ENCODE measurements at regions not wholly inside any gene's neighbourhood (a gene's known extent, or its start where the extent isn't known, plus 50 kb on each side); places are given as distances from the start of the nearest gene placed in this dataset.

DNA sequence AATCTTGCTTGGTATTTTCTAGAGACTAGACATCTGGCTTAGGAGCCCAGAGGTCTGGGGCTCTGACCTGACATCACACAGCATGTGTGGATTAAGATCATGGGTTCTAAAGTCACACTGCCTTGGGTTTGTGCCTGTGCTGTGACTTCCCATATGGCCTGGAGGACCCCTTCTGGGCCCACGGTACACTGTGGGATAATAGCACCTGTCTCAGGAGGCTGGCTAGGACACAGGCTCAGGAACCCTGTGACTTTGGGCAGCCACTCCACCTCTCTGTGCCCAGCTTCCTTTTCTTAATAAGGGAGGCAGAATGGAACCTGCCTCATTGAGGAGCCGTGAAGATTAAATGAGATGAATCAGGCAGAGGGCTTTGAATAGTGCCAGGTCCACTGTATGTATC, 99.2 kb upstream of the B3GAT1 start (continued):
- TF ChIP-seq NR1H2 (CRISPR knock-in tag; IDR thresholded peaks at IDR 0.05) (no peak), RORB (CRISPR knock-in tag; IDR thresholded peaks at IDR 0.05) (no peak), FOXP1 (CRISPR knock-in tag; IDR thresholded peaks at IDR 0.05; ENCODE audit: borderline replicate concordance) (no peak), KAT7 (CRISPR knock-in tag; IDR thresholded peaks at IDR 0.05; ENCODE audit: borderline replicate concordance) (no peak), ZNF671 (CRISPR knock-in tag; IDR thresholded peaks at IDR 0.05) (no peak), NFYB (CRISPR knock-in tag; conservative IDR thresholded peaks at IDR 0.05; ENCODE audit: low read depth) (no peak)
- TF ChIP-seq, protein P1, sequence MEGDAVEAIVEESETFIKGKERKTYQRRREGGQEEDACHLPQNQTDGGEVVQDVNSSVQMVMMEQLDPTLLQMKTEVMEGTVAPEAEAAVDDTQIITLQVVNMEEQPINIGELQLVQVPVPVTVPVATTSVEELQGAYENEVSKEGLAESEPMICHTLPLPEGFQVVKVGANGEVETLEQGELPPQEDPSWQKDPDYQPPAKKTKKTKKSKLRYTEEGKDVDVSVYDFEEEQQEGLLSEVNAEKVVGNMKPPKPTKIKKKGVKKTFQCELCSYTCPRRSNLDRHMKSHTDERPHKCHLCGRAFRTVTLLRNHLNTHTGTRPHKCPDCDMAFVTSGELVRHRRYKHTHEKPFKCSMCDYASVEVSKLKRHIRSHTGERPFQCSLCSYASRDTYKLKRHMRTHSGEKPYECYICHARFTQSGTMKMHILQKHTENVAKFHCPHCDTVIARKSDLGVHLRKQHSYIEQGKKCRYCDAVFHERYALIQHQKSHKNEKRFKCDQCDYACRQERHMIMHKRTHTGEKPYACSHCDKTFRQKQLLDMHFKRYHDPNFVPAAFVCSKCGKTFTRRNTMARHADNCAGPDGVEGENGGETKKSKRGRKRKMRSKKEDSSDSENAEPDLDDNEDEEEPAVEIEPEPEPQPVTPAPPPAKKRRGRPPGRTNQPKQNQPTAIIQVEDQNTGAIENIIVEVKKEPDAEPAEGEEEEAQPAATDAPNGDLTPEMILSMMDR (IDR thresholded peaks at IDR 0.05): no peak
- TF ChIP-seq, protein P2, sequence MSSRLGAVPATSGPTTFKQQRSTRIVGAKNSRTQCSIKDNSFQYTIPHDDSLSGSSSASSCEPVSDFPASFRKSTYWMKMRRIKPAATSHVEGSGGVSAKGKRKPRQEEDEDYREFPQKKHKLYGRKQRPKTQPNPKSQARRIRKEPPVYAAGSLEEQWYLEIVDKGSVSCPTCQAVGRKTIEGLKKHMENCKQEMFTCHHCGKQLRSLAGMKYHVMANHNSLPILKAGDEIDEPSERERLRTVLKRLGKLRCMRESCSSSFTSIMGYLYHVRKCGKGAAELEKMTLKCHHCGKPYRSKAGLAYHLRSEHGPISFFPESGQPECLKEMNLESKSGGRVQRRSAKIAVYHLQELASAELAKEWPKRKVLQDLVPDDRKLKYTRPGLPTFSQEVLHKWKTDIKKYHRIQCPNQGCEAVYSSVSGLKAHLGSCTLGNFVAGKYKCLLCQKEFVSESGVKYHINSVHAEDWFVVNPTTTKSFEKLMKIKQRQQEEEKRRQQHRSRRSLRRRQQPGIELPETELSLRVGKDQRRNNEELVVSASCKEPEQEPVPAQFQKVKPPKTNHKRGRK (CRISPR knock-in tag; IDR thresholded peaks at IDR 0.05; ENCODE audit: borderline replicate concordance): no peak
- TF ChIP-seq, protein P3, sequence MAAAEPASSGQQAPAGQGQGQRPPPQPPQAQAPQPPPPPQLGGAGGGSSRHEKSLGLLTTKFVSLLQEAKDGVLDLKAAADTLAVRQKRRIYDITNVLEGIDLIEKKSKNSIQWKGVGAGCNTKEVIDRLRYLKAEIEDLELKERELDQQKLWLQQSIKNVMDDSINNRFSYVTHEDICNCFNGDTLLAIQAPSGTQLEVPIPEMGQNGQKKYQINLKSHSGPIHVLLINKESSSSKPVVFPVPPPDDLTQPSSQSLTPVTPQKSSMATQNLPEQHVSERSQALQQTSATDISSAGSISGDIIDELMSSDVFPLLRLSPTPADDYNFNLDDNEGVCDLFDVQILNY (CRISPR knock-in tag; IDR thresholded peaks at IDR 0.05): no peak
- TF ChIP-seq, protein P4, sequence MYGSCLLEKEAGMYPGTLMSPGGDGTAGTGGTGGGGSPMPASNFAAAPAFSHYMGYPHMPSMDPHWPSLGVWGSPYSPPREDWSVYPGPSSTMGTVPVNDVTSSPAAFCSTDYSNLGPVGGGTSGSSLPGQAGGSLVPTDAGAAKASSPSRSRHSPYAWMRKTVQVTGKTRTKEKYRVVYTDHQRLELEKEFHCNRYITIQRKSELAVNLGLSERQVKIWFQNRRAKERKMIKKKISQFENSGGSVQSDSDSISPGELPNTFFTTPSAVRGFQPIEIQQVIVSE (CRISPR knock-in tag; IDR thresholded peaks at IDR 0.05; ENCODE audit: borderline replicate concordance): no peak
- TF ChIP-seq, protein P5, sequence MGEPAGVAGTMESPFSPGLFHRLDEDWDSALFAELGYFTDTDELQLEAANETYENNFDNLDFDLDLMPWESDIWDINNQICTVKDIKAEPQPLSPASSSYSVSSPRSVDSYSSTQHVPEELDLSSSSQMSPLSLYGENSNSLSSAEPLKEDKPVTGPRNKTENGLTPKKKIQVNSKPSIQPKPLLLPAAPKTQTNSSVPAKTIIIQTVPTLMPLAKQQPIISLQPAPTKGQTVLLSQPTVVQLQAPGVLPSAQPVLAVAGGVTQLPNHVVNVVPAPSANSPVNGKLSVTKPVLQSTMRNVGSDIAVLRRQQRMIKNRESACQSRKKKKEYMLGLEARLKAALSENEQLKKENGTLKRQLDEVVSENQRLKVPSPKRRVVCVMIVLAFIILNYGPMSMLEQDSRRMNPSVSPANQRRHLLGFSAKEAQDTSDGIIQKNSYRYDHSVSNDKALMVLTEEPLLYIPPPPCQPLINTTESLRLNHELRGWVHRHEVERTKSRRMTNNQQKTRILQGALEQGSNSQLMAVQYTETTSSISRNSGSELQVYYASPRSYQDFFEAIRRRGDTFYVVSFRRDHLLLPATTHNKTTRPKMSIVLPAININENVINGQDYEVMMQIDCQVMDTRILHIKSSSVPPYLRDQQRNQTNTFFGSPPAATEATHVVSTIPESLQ (CRISPR knock-in tag; IDR thresholded peaks at IDR 0.05): no peak

DNA sequence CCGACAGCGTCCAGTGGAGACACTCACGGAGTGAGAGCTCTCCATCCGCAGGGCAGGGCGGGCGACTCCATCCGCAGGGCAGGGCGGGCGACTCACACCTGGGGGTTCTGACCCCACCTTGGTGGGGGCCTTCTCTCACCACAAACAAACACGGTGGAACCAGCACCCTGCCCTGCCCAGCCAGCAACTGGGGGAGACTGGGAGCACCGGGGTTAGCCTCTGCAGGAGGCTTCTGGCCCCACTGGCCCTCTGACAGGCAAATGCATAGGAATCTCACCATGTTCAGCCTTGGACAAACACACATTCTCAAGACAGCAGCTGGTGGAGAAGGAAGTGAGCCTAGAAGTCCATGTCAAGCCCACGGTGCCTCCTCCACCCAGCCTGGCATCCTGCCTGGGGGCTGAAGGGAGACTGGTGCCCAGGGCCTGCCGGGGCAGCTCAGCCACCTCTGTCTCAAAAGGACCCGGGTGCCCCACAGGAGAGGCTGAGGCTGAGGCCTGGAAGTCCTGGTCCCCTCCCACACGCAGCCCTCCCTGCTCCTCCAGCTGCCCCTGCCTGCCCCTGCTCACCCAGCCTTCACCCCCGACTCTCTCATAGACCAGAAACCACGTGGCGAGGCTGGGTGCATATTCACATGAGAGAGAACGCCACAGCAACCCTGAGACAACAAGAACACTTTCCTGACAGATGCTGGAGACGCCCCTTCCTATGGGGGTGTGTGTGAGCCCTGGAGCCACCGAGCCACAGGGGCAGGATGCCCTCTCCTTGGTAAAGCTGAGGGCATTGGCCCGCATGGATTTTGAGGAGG, 98.4 kb upstream of the B3GAT1 start:
- H3K27me3 Mint-ChIP-seq (ENCODE audit: low read depth): no peaks in the 10 kb centered on the region; the same call in 1 of the 2 replicates
- no peak overlapping the region for H3K4me3 Mint-ChIP-seq
- DNase-seq (ENCODE audit: low spot score): no peak
- H3K4me1 Mint-ChIP-seq: no peaks in the 10 kb centered on the region
- H3K27ac Mint-ChIP-seq: no peak overlapping the region
- no peaks in the 10 kb centered on the region for H3K36me3 Mint-ChIP-seq
- H3K9me3 Mint-ChIP-seq: no peaks in the 10 kb centered on the region
- ATAC-seq: no peak
- POLR2A ChIA-PET: no interaction called here
- CTCF ChIA-PET: no interaction called here
- no peak for TF ChIP-seq FOXK1 (CRISPR knock-in tag; IDR thresholded peaks at IDR 0.05)
- TF ChIP-seq, protein P6, sequence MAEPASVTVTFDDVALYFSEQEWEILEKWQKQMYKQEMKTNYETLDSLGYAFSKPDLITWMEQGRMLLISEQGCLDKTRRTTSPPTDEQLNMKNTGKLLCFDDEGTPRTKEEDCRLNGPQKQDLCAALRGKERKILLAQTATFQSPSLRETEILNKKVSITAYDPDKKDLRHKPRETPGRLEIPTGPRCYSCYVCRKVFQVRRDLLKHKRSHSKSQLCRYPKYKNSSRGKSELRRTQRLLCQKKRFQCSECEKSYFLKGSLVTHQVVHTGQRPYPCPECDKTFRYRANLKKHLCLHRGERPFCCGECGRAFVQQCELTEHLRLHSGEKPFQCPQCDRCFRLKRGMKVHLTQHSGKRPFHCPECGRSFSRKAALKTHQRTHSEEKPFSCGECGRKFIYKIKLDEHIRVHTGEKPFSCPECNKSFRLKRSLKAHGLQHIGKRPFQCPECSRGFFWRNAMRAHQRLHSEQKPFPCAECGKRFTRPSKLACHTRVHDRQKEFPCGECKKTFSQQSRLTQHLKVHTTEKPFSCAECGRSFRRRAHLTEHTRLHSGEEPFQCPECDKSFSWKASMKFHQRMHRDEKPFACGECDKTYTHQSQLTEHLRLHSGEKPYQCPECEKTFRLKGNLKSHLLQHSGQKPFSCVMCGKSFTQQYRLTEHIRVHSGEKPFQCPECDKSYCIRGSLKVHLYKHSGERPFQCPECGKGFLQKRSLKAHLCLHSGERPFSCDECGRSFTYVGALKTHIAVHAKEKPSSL (CRISPR knock-in tag; conservative IDR thresholded peaks at IDR 0.05): no peak
- TF ChIP-seq SMAD3 (CRISPR knock-in tag; IDR thresholded peaks at IDR 0.05; ENCODE audit: borderline replicate concordance): no peak
- no peak for TF ChIP-seq GTF2I (CRISPR knock-in tag; conservative IDR thresholded peaks at IDR 0.05)
- TF ChIP-seq HMGA2 (CRISPR knock-in tag; IDR thresholded peaks at IDR 0.05): no peak
- no peak for TF ChIP-seq GRHL2 (CRISPR knock-in tag; IDR thresholded peaks at IDR 0.05; ENCODE audit: insufficient replicate concordance, severe bottlenecking)
- TF ChIP-seq, protein P7, sequence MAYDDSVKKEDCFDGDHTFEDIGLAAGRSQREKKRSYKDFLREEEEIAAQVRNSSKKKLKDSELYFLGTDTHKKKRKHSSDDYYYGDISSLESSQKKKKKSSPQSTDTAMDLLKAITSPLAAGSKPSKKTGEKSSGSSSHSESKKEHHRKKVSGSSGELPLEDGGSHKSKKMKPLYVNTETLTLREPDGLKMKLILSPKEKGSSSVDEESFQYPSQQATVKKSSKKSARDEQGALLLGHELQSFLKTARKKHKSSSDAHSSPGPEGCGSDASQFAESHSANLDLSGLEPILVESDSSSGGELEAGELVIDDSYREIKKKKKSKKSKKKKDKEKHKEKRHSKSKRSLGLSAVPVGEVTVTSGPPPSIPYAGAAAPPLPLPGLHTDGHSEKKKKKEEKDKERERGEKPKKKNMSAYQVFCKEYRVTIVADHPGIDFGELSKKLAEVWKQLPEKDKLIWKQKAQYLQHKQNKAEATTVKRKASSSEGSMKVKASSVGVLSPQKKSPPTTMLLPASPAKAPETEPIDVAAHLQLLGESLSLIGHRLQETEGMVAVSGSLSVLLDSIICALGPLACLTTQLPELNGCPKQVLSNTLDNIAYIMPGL (CRISPR knock-in tag; IDR thresholded peaks at IDR 0.05): no peak
- no peak for TF ChIP-seq PRRX2 (CRISPR knock-in tag; IDR thresholded peaks at IDR 0.05)
- TF ChIP-seq, protein P1 (IDR thresholded peaks at IDR 0.05): no peak
- TF ChIP-seq, protein P8, sequence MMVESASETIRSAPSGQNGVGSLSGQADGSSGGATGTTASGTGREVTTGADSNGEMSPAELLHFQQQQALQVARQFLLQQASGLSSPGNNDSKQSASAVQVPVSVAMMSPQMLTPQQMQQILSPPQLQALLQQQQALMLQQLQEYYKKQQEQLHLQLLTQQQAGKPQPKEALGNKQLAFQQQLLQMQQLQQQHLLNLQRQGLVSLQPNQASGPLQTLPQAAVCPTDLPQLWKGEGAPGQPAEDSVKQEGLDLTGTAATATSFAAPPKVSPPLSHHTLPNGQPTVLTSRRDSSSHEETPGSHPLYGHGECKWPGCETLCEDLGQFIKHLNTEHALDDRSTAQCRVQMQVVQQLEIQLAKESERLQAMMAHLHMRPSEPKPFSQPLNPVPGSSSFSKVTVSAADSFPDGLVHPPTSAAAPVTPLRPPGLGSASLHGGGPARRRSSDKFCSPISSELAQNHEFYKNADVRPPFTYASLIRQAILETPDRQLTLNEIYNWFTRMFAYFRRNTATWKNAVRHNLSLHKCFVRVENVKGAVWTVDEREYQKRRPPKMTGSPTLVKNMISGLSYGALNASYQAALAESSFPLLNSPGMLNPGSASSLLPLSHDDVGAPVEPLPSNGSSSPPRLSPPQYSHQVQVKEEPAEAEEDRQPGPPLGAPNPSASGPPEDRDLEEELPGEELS (CRISPR knock-in tag; IDR thresholded peaks at IDR 0.05): no peak

All from WTC11 (cell line).